OCI-LY3 (cell line): ENCODE measurements at regions not wholly inside any gene's neighbourhood (a gene's known extent, or its start where the extent isn't known, plus 50 kb on each side); places are given as distances from the start of the nearest gene placed in this dataset.

Source experiments
- H2AFZ ChIP-seq: fragments of 200-600, 300-600 bp; shearing (Covaris generic); 2 replicates; pipeline ENCODE4 v1.6.0; 2014; ENCODE audit warnings: antibody characterized with exemption, low read depth, low read length
- H3K27ac ChIP-seq: fragments of 200-600, 300-600 bp; sonication (generic); 2 replicates; pipeline ENCODE4 v1.5.1; 2014; ENCODE audit warnings: mild to moderate bottlenecking, low read length, moderate library complexity, mixed read lengths
- H3K27me3 ChIP-seq: fragments of 200-600, 300-600 bp; sonication (generic); 2 replicates; pipeline ENCODE4 v1.6.1; 2014; ENCODE audit warnings: low read depth, low read length, mixed read lengths
- H3K36me3 ChIP-seq: fragments of 200-600, 300-600 bp; sonication (generic); replicated peaks from 2 replicates; pipeline ENCODE3; 2014; ENCODE audit warnings: low read depth, low read length, mixed read lengths
- H3K4me1 ChIP-seq: fragments of 300-600, 200-600 bp; sonication (generic); 2 replicates; pipeline ENCODE4 v1.6.1; 2014; ENCODE audit warnings: low read length, mixed read lengths
- H3K4me2 ChIP-seq: fragments of 200-600, 300-600 bp; sonication (generic); 2 replicates; pipeline ENCODE4 v1.6.1; 2014; ENCODE audit warnings: low read length, mixed read lengths
- H3K4me3 ChIP-seq: fragments of 300-600, 200-600 bp; sonication (generic); 2 replicates; pipeline ENCODE4 v1.5.1; 2014; ENCODE audit warnings: antibody characterized with exemption, mild to moderate bottlenecking, low read length, moderate library complexity
- H3K79me2 ChIP-seq: fragments of 300-600, 200-600 bp; shearing (Covaris generic); 2 replicates; pipeline ENCODE4 v1.6.1; 2014; ENCODE audit warnings: mild to moderate bottlenecking, low read length, mixed read lengths
- H3K9ac ChIP-seq: fragments of 300-600, 200-600 bp; shearing (Covaris generic); 2 replicates; pipeline ENCODE4 v1.6.0; 2014; ENCODE audit warnings: mild to moderate bottlenecking, low read length, moderate library complexity
- H3K9me3 ChIP-seq: fragments of 200-600, 300-600 bp; shearing (Covaris generic); 2 replicates; pipeline ENCODE4 v1.6.1; 2014; ENCODE audit warnings: low read length, mixed read lengths; ENCODE audit not compliant: insufficient read depth
- H4K20me1 ChIP-seq: fragments of 200-600, 300-600 bp; sonication (generic); 2 replicates; pipeline ENCODE4 v1.6.1; 2016; ENCODE audit warnings: low read length, mixed read lengths; ENCODE audit not compliant: insufficient read depth
- CTCF ChIP-seq: fragments of 200-600, 300-600 bp; sonication (generic); IDR thresholded peaks from 2 replicates; pipeline ENCODE4 v1.5.1; 2014; ENCODE audit warnings: antibody characterized with exemption, low read length, low read depth
- EZH2phosphoT487 ChIP-seq: fragments of 200-600 bp; shearing (Covaris generic); IDR thresholded peaks from 2 replicates; pipeline ENCODE4 v1.6.1; 2018; ENCODE audit warnings: antibody characterized with exemption, mixed run types, low read depth

GRCh38 chr20:63107449-63108200, 100.9 kb upstream of the BHLHE23 start:
- H2AFZ ChIP-seq: no peak overlapping the region
- no peak overlapping the region for H3K4me2 ChIP-seq
- H3K27me3 ChIP-seq: peaks cover 8% of the 10 kb centered on the region; the same call in 1 of the 2 replicates
- TF ChIP-seq EZH2phosphoT487: no peak
- TF ChIP-seq CTCF: no peak
- H3K4me1 ChIP-seq: no peaks in the 10 kb centered on the region
- peaks cover 3% of the 10 kb centered on the region; the same call in 1 of the 2 replicates for H3K9me3 ChIP-seq
- H3K9ac ChIP-seq: no peak overlapping the region
- H4K20me1 ChIP-seq: no peaks in the 10 kb centered on the region
- H3K36me3 ChIP-seq: no peaks in the 10 kb centered on the region
- H3K79me2 ChIP-seq: no peaks in the 10 kb centered on the region
- no peak overlapping the region for H3K4me3 ChIP-seq
- no peak overlapping the region for H3K27ac ChIP-seq

- Histone ChIP-seq H2AFZ (no peak overlapping the region), H3K4me3 (no peak overlapping the region), H3K4me1 (no peaks in the 10 kb centered on the region), H3K79me2 (no peaks in the 10 kb centered on the region), H3K27ac (no peak overlapping the region), H3K27me3 (peaks cover 5% of the 10 kb centered on the region; the same call in 1 of the 2 replicates), H3K9ac (no peak overlapping the region), H4K20me1 (no peaks in the 10 kb centered on the region), H3K36me3 (no peaks in the 10 kb centered on the region), H3K4me2 (no peak overlapping the region), H3K9me3 (peaks cover 3% of the 10 kb centered on the region; the same call in 1 of the 2 replicates)
- TF ChIP-seq CTCF (no peak), EZH2phosphoT487 (no peak)
Observed at GRCh38 chr20:63106765-63107448, 100.1 kb upstream of the BHLHE23 start.

GRCh38 chr20:63106108-63106764, 99.5 kb upstream of the BHLHE23 start:
- Histone ChIP-seq H3K4me1 (no peaks in the 10 kb centered on the region), H3K4me3 (no peak overlapping the region), H3K9me3 (no peaks in the 10 kb centered on the region), H3K4me2 (no peak overlapping the region), H3K27me3 (peaks cover under 1% of the 10 kb centered on the region; the same call in 1 of the 2 replicates), H3K36me3 (no peaks in the 10 kb centered on the region), H4K20me1 (no peaks in the 10 kb centered on the region), H3K9ac (no peak overlapping the region), H3K27ac (no peak overlapping the region), H3K79me2 (no peaks in the 10 kb centered on the region), H2AFZ (no peak overlapping the region)
- no peak for TF ChIP-seq CTCF
- no peak for TF ChIP-seq EZH2phosphoT487
